ENCODE measurements at regions not wholly inside any gene's neighbourhood (a gene's known extent, or its start where the extent isn't known, plus 50 kb on each side); places are given as distances from the start of the nearest gene placed in this dataset.

DNA sequence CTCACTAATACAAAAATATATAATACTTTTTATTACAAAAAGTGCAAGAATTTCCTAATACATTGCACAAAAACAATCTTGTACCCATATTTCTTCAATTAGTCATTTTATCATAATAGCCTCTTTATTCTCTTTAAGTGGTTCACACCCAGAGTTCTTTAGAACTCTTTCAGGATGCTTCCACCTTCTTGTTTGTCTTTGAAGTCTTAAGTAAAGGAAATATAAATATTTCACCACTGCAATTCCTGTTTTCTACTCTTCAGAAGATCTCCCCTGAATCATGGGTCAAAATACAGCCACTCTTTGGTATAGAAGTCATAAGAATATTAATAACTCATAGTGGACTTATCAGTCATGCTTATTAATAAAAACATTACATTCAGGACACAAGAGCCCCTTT lies 293.0 kb downstream of the ATPSCKMT start (continued):
- TF ChIP-seq, protein P1, sequence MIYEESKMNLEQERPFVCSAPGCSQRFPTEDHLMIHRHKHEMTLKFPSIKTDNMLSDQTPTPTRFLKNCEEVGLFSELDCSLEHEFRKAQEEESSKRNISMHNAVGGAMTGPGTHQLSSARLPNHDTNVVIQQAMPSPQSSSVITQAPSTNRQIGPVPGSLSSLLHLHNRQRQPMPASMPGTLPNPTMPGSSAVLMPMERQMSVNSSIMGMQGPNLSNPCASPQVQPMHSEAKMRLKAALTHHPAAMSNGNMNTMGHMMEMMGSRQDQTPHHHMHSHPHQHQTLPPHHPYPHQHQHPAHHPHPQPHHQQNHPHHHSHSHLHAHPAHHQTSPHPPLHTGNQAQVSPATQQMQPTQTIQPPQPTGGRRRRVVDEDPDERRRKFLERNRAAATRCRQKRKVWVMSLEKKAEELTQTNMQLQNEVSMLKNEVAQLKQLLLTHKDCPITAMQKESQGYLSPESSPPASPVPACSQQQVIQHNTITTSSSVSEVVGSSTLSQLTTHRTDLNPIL (CRISPR knock-in tag; IDR thresholded peaks at IDR 0.05; ENCODE audit: low read depth): no peak
- no peak for TF ChIP-seq ZNF70 (CRISPR knock-in tag; IDR thresholded peaks at IDR 0.05)
- TF ChIP-seq SNAI2 (CRISPR knock-in tag; IDR thresholded peaks at IDR 0.05): no peak

DNA sequence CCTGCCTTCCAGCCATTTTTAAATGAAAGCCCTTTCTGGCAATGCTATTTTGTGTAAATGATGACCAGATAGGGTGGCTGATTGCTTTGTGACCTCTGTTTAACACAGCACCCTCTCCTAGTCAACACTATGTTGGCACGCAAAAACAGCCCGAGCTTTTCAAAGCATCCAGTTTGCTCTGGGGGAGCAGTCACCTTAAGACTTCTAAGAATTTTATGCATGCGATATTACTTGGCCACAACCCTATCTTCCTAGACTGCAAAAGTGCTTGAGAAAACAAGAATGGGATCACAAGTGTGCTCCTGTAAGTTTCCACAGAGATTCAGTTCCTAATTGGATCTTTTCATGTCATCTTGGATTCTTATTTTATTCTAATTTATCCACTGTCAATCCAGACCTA lies 294.1 kb downstream of the ATPSCKMT start:
- ATAC-seq: no peak
- TF ChIP-seq ARNTL (CRISPR knock-in tag; IDR thresholded peaks at IDR 0.05; ENCODE audit: borderline replicate concordance, low read depth): no peak
- TF ChIP-seq ISL1 (CRISPR knock-in tag; IDR thresholded peaks at IDR 0.05): no peak
- TF ChIP-seq CSDC2 (CRISPR knock-in tag; IDR thresholded peaks at IDR 0.05): no peak
- TF ChIP-seq BACH2 (CRISPR knock-in tag; IDR thresholded peaks at IDR 0.05; ENCODE audit: borderline replicate concordance): no peak
- TF ChIP-seq, protein P2, sequence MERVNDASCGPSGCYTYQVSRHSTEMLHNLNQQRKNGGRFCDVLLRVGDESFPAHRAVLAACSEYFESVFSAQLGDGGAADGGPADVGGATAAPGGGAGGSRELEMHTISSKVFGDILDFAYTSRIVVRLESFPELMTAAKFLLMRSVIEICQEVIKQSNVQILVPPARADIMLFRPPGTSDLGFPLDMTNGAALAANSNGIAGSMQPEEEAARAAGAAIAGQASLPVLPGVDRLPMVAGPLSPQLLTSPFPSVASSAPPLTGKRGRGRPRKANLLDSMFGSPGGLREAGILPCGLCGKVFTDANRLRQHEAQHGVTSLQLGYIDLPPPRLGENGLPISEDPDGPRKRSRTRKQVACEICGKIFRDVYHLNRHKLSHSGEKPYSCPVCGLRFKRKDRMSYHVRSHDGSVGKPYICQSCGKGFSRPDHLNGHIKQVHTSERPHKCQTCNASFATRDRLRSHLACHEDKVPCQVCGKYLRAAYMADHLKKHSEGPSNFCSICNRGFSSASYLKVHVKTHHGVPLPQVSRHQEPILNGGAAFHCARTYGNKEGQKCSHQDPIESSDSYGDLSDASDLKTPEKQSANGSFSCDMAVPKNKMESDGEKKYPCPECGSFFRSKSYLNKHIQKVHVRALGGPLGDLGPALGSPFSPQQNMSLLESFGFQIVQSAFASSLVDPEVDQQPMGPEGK (CRISPR knock-in tag; IDR thresholded peaks at IDR 0.05; ENCODE audit: borderline replicate concordance): no peak

DNA sequence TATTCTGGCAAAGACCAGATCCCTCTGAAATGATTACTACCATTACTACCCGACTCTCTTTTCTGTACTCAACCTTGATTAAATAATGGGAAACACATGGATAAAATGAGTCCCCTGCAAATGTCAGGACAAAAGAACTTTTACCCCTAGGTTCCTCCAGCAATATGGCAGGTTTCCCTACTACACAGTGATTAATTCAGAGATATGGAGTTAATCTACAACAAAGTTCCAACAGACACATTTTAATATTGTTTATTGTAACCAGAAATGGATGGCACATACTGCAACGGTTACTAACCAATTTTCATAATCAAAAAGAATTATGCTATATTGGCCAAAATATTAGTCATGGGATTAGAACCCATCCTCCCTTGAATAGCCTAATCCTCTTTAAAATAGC lies 294.8 kb downstream of the ATPSCKMT start:
- ATAC-seq: peak; percentile 63; the same call in 2 of the 3 replicates
- TF ChIP-seq TCF4 (CRISPR knock-in tag; IDR thresholded peaks at IDR 0.05; ENCODE audit: borderline replicate concordance) (peak; percentile 98), GLIS3 (CRISPR knock-in tag; IDR thresholded peaks at IDR 0.05) (0 out of 2 replicates have a peak, but pooled peaks have one; percentile 53), BACH2 (CRISPR knock-in tag; IDR thresholded peaks at IDR 0.05; ENCODE audit: borderline replicate concordance) (no peak), ISL1 (CRISPR knock-in tag; IDR thresholded peaks at IDR 0.05) (peak; percentile 77), TOX (CRISPR knock-in tag; IDR thresholded peaks at IDR 0.05; ENCODE audit: borderline replicate concordance) (no peak), SNAI2 (CRISPR knock-in tag; IDR thresholded peaks at IDR 0.05) (peak; percentile 76), ZFP3 (CRISPR knock-in tag; IDR thresholded peaks at IDR 0.05) (no peak)
- TF ChIP-seq, protein P3, sequence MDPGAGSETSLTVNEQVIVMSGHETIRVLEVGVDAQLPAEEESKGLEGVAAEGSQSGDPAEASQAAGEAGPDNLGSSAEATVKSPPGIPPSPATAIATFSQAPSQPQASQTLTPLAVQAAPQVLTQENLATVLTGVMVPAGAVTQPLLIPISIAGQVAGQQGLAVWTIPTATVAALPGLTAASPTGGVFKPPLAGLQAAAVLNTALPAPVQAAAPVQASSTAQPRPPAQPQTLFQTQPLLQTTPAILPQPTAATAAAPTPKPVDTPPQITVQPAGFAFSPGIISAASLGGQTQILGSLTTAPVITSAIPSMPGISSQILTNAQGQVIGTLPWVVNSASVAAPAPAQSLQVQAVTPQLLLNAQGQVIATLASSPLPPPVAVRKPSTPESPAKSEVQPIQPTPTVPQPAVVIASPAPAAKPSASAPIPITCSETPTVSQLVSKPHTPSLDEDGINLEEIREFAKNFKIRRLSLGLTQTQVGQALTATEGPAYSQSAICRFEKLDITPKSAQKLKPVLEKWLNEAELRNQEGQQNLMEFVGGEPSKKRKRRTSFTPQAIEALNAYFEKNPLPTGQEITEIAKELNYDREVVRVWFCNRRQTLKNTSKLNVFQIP (CRISPR knock-in tag; IDR thresholded peaks at IDR 0.05; ENCODE audit: borderline replicate concordance, low read depth): no peak
- TF ChIP-seq, protein P4, sequence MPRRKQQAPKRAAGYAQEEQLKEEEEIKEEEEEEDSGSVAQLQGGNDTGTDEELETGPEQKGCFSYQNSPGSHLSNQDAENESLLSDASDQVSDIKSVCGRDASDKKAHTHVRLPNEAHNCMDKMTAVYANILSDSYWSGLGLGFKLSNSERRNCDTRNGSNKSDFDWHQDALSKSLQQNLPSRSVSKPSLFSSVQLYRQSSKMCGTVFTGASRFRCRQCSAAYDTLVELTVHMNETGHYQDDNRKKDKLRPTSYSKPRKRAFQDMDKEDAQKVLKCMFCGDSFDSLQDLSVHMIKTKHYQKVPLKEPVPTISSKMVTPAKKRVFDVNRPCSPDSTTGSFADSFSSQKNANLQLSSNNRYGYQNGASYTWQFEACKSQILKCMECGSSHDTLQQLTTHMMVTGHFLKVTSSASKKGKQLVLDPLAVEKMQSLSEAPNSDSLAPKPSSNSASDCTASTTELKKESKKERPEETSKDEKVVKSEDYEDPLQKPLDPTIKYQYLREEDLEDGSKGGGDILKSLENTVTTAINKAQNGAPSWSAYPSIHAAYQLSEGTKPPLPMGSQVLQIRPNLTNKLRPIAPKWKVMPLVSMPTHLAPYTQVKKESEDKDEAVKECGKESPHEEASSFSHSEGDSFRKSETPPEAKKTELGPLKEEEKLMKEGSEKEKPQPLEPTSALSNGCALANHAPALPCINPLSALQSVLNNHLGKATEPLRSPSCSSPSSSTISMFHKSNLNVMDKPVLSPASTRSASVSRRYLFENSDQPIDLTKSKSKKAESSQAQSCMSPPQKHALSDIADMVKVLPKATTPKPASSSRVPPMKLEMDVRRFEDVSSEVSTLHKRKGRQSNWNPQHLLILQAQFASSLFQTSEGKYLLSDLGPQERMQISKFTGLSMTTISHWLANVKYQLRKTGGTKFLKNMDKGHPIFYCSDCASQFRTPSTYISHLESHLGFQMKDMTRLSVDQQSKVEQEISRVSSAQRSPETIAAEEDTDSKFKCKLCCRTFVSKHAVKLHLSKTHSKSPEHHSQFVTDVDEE (CRISPR knock-in tag; IDR thresholded peaks at IDR 0.05): peak; percentile 94
- TF ChIP-seq, protein P1 (CRISPR knock-in tag; IDR thresholded peaks at IDR 0.05; ENCODE audit: low read depth): 0 out of 2 replicates have a peak, but pooled peaks have one; percentile 41

DNA sequence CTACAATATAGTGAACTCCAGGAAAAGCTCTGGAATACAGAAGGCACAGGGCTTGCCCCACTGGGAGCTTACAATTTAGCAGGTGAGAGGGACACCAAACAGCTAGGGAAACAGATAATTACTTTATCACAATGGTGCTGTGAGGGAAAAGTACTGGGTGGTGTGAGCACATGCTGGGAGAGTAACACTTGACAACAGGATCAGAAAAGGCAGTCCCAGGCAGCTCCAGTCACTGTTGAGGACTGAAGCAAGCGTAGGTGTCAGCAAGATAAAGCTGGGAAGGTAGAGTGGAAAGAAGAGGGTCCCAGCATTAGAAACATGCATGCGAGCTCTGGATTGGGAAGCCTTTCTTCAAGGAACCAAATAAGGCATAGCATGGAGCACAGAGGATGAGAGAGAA lies 296.0 kb downstream of the ATPSCKMT start:
- no peak for ATAC-seq
- no peak for TF ChIP-seq ESRRG (CRISPR knock-in tag; IDR thresholded peaks at IDR 0.05)
- no peak for TF ChIP-seq ZFP30 (CRISPR knock-in tag; IDR thresholded peaks at IDR 0.05)
- no peak for TF ChIP-seq TOX (CRISPR knock-in tag; IDR thresholded peaks at IDR 0.05; ENCODE audit: borderline replicate concordance)

DNA sequence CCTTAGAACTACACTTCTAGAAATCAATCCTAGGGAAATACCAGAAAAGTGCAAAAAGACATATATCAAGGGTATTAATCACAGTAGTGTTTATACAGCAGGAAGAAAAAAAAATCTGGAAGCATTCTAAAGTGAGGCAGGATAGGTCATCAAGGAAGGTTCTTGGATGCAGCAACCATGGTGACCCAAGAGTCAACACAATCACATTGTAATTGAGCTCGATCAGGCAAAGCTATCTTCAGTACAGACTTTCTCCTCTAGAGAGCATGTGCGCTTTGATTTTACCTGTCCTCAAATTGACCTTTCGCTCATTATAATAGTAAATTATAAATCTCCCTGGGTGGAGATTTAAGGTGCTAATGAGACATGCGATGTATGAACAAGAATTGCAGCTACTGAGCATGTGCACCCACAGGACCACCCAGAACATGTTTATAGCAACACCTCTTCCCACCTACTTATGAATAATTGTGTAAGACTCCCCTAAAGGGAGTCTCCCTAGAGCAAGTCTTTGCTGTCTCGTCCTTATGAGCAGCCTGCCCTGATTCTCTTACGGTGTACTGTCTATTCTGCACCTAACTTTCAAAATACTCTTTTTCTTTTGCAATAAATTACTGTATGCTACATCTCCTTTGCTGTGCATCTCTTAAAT lies 297.7 kb downstream of the ATPSCKMT start:
- TF ChIP-seq ARNTL (CRISPR knock-in tag; IDR thresholded peaks at IDR 0.05; ENCODE audit: borderline replicate concordance, low read depth): no peak

More for the DNA sequence above, 297.7 kb downstream of the ATPSCKMT start:
- ATAC-seq: no peak

Measured in SK-N-SH treated with all-trans-retinoic acid at 6 μM for 48 hours (cell line).